ENCODE measurements at regions not wholly inside any gene's neighbourhood (a gene's known extent, or its start where the extent isn't known, plus 50 kb on each side); places are given as distances from the start of the nearest gene placed in this dataset.
"Not testable (repeated sequence)": the region's sequence is repeated elsewhere in the genome, so short reads cannot be mapped to it uniquely, and the experiment has no call there.

DNA sequence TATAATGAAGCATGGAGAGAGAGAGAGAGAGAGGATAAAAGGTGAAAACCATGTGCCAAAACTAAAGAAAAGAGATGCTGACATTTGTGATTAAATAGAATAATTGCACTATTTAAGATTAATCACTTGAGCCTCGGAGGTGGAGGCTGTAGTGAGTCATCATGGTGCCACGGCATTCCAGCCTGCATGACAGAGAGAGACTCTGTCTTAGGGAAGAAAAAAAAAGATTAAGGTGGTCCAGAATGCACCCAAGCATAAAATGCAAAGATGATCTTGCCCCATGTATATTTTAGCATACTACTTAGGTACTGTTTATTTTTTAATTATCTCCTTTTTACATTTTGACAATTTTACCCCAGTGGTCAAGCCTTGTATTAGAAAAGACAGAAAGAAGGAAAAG is 742.5 kb downstream of the SPATA31A1 start:
- DNase-seq (ENCODE audit: low read depth, low spot score) = not testable (repeated sequence)

DNA sequence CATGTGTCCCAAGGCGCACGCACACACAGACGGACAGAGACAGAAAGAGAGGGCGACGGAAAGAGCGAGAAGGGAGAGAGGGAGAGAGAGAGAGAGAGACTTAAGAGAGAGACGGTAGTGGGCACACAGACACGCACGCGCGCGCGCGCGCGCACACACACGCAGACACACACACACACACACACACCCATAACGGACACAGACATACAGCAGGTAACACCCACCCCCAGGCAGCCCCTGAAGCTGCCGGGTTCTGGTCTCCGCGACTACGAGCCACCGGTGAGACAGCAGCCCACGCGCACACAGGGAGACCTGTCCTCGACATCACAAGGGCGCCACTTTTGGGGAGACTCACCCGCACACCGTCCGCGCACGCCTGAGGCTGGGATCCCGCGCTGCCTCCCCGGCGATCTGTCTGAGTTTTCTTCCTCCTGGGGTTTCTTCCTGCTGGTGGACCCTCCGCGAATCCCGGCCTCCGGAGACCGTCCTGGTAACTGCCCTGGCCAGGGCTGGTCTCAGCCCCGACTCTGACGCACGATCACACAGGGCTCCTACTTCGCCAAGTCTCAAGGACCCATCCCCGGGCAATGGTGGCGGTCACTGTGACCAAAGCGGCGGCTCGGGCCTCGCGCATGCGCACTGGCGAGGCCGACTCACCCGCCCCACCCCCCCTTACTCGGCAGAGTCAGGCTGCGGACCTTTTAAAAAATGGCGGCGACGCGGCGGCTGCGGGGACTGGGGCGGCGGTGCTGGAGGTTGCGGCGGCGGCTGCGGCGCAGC is 750.7 kb downstream of the SPATA31A1 start:
- DNase-seq (ENCODE audit: low read depth, low spot score) = peak; percentile 0

DNA sequence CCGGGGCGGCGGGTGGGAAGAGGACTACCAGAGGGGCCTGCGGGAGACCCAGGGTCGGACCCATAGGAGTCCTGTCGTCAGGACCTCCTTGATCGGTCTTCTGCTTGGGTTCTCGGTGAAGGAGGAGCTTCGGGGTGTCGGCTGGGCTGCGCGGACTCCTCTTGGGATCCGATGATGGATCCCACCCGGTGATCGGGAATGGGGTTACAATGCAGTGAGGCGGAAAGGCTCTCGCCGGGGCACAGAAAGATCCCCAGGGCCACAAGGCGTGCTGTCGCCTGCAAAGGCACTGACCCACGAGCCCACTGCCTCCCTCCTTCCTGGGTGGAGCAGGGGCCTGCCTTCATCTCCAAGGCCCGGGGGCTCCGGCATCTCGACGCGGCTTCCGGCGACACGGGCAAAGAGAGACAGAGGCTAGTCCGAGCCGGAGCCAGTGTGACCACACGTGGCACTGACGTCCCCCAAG is 751.3 kb downstream of the SPATA31A1 start:
- DNase-seq (ENCODE audit: low read depth, low spot score) = not testable (repeated sequence)

DNA sequence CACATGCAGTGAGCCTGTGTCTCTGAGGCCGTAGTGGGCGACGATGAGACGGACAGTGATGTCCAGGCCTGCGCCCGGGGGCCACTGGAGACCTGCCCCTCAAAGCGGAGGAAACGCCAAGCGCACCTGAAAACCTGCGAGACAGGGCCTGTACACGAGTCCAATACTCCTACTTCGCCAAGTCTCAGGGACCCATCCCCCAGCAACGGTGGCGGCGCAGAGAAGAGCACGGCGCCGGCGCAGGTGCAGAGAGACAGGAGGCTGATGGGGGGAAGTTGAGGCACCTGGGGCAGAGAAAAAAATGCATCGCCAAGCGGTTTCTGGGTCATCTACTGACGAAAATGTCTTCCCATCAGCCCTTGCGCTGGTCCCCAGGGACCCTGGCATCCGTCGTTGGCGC is 751.8 kb downstream of the SPATA31A1 start:
- DNase-seq (ENCODE audit: low read depth, low spot score) = not testable (repeated sequence)

DNA sequence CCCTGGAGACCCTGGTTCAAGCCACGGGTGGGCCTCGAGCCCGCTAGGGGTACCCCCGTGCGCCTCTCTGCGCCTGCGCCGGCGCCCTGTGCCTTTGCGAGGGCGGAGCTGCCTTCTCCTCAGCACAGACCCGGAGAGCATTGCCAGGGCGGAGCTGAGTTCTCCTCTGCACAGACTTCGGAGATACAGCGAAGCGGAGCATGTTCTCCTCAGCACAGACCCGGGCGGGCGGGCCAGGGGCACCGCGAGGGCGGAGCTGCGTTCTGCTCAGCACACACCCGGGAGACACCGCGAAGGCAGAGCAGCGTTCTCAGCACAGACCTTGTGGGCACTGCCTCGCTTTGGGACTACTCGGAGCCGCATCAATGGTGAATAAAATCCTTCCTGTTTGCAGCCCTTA is 753.0 kb downstream of the SPATA31A1 start:
- not testable (repeated sequence) for DNase-seq (ENCODE audit: low read depth, low spot score)

DNA sequence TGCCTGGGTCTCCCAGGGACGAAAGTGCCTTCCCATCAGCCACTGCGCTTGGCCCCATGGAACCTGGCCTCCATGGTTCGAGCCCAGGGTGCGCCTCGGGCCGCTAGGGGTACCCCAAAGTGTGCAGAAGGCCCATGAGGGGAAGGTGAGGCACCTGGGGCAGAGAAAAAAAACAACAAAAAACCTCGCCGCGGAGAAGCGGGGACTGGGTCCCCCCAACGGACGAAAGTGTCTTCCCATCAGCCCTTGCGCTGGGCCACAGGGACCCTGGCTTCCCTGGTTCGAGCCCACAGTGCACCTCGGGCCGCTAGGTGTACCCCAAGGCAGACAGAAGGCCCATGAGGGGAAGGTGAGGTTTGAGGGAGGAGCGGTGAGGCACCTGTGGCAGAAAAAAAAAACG is 755.3 kb downstream of the SPATA31A1 start:
- DNase-seq (ENCODE audit: low read depth, low spot score) = not testable (repeated sequence)

DNA sequence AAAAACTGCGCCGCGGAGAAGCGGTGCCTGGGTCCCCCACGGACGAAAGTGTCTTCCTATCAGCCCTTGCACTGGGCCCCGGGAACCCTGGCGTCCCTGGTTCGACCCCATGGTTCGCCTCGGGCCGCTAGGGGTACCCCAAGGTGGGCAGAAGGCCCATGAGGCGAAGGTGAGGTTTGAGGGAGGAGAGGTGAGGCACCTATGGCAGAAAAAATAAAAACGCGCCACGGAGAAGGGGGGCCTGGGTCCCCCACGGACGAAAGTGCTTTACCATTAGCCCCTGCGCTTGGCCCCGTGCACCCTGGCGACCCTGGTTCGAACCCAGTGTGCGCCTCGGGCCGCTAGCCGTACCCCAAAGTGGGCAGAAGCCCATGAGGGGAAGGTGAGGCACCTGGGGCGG is 756.1 kb downstream of the SPATA31A1 start:
- not testable (repeated sequence) for DNase-seq (ENCODE audit: low read depth, low spot score)

DNA sequence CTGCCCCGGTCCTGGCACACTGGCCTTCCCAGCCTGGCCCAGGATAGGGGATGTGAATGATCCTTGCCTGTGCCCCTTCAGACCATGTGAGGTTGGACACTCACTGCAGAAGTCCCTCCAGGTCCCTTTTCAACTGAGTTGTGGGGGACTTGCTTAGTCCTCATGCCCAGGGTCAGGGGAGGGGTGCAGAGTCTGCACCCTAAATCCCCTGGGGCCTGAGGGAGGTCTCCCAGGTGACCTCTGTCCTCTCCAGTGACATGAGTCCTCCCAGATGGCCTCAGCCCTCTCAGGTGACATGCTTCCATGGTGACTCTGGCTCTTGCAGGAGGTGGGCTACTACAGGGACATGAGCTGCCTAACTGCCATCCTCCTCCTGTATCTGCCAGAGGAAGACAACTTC is 775.1 kb downstream of the SPATA31A1 start:
- DNase-seq (ENCODE audit: low read depth, low spot score) = not testable (repeated sequence)

DNA sequence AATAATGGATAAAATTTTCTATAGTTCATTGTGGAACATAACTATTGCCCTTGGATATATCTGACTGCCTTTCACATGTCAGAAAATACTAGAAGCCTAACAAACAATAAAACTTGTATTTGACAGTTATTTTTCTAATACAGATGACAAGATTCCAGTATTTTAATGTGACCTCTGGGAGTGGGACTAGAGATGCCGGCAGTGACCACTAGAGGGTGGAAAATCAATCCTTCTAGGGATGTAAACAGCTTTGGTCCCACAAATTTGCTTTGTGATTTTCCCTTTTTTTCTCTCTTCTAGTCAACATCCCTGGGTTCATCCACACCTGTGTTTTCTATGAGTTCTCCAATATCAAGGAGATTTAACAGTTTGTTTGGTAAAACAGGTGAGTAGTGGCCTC is 813.7 kb downstream of the SPATA31A1 start:
- DNase-seq (ENCODE audit: low read depth, low spot score) = not testable (repeated sequence)

DNA sequence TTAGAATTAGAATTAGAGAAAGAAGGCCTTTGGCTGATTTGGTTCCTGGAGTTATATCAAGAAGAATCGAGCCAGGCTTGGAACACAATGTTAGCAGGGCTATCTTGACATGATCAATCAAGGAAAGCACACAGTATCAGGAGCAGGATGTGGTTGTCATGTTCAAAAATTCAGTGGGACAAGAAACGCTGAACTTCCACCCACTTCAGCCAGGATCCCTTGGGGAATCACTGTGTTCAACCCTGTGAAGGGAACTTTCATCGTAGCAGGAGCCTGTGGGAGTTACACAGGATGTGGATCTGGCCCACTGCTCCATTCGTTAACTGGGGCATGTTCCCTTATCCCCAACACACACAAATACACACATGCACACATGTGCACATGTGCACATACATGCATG is 817.8 kb downstream of the SPATA31A1 start:
- DNase-seq (ENCODE audit: low read depth, low spot score) = not testable (repeated sequence)

DNA sequence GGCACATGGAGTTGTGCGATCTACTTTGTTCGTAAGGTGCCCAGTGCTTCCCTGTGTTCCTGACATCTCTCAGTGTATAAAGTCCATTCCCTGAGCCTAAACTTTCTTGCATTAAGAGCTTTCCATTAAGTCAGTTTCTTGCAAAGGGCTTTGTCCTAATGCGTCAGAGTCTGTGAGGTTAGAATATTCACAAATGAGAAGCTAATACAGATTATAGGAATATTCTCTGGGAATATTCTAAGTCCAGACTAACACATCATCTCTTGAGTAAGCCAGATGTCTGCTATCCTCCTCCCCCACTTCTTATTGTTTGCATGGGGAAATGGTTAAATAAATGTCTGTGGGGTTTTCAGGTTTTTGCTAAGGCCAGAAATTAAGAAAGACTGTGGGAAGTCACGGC is 818.6 kb downstream of the SPATA31A1 start:
- DNase-seq (ENCODE audit: low read depth, low spot score) = not testable (repeated sequence)

DNA sequence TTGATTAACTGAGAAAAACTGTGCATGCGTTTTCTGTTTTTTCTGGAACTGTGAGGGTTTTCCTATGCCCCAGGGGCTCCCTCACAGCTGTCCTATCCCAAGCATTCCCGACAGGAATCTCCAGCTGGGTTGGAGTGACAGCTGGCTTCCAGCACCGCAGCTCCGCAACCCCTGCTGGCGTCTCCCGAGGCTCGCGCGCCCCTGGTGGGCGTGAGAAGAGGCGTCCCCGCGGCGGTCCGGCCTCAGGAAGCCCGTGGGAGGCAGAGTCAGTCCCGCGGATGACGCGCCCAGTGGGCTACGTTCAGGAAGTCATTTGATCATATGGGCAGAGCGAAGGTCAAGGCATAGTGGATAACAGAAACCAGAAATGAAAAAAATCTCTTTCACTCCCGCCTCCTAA is 821.9 kb downstream of the SPATA31A1 start:
- DNase-seq (ENCODE audit: low read depth, low spot score) = peak; percentile 58

DNA sequence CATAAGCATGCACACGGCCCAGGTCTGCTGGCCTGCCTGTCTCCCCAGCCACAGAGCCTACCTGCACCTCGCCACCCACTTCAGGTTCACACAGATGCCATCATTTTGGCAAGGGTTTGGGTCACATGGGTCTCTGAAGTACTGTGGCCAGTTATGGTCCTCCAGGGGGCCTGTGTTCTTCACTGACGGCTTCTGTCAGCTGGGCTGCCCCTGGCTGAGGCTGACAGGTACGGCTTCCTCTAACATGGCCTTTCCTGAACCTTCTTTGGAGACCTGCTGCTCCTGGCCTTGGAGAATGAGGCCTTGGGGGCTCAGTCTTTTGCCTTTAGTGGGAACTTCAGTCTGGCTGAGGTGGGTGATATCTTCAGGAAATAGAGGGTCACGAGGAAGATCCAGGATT is 835.9 kb downstream of the SPATA31A1 start:
- not testable (repeated sequence) for DNase-seq (ENCODE audit: low read depth, low spot score)

DNA sequence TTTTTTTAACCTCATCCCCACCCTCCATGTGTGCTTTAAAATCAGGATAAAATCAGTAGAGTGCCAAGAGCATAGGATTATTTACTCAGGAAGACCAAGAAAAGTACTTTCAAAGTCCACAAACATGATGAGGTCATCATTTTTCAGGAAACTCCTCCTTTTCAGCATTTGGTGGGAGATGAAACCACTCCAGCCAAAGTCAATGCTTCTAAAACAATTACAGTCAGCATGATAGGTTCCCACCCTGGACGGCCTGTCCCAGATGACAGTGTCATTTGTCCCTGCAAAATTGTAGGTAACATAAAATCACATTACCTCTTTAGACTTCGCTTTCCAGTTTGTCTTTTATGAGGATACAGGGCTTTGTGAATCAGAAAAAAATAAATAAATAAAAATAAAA is 836.7 kb downstream of the SPATA31A1 start:
- DNase-seq (ENCODE audit: low read depth, low spot score) = not testable (repeated sequence)

DNA sequence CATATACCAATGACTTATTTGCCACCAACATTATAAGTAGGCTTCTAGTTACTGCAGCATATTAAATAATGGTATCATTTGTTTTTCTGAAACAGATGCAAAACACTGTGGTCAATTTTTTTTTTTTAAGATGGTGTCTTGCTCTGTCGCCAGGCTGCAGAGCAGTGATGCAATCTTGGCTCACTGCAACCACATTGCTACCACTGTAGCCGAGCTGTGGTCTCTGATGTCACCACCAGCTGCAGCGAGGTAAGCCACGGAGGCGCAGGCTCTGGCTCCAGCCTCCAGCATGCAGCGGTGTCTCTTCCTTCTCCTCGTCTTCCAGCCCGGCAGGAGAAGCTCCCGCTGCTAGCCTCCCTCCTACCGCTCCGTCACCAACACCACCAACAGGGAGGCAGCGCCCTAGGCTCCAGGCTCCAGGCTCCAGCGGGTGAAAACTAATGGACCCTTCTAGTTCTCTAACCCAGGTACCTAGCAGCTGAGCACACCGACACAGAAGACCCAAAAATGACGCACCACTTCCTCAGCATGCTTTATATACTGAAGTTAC is 840.8 kb downstream of the SPATA31A1 start:
- not testable (repeated sequence) for DNase-seq (ENCODE audit: low read depth, low spot score)

DNA sequence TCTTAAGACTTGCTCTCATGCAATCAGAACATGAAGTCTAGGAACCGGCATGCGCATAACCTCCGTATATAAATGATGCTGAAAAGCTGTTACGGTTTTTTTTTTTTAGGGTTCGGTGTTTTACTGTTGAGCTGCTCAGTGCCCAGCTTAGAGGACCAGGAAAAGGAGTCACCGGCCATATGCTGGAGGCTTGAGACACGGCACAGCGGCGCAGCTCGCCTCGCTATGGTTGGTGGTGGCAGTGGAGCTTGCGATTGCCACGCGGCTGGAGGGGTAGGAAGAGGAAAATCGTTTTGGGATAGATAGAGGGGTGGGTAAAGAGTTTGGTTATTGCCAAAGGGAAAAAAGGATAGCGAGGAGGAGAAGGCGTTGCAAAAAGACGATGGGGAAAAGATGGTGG is 841.3 kb downstream of the SPATA31A1 start:
- DNase-seq (ENCODE audit: low read depth, low spot score) = not testable (repeated sequence)

DNA sequence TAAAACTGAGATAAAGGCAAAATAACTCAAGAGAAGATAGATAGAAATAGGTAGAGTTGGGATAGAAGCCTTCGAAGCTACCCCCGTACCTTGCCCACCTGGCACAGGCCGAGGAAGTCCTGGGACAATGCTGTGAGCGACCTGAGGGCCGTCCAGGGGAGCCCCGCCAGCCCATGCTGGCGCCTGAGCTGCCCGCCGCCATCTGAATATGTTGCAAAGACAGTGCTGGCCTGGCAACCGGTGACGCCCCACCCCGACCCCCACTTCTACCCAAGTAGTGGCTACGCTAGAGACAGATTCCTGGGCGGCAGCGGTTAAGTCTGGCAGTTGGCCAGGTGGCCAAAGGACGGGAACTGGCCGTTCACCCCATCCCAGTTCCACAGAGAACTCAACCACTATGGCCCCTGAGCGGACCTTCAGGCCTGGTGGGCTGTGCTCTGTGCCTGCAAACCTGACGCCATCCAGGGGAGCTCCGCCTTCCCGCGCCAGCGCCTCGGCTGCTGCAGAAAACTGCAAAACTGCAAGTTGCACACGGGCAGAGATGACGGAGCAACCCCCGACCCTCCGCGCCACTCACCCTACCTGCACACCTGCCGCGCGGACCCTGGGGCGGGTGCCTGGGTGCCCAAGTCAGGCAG is 866.2 kb downstream of the SPATA31A1 start:
- DNase-seq (ENCODE audit: low read depth, low spot score) = not testable (repeated sequence)

DNA sequence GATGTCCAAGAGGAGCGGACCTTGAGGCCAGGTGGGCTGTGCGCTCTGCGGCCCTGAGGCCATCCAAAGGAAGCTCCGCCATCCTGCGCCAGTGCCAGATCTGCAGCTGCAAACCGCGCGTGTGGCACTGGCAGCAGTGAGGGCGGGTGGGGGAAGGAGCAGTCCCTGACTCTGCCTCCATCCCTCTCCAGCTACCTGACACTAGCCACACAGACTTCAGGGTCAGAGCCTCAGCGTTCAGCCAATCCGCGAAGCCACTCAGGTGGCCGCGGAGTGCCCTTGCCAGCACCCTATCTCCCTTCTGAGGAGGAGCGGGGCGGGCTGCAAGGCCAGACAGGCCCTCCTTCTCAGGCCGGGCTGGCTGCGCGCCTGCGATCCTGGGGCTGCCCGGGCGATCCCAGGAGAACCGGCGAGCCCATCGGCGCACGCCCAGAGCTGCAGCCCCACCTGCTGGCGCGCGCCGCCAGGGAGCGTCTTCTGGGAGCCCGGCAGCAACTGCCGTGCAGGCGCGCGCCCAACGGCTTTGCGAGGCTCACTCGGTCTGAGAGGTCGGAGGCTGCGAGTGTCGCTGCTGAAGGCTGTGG is 867.2 kb downstream of the SPATA31A1 start:
- not testable (repeated sequence) for DNase-seq (ENCODE audit: low read depth, low spot score)

DNA sequence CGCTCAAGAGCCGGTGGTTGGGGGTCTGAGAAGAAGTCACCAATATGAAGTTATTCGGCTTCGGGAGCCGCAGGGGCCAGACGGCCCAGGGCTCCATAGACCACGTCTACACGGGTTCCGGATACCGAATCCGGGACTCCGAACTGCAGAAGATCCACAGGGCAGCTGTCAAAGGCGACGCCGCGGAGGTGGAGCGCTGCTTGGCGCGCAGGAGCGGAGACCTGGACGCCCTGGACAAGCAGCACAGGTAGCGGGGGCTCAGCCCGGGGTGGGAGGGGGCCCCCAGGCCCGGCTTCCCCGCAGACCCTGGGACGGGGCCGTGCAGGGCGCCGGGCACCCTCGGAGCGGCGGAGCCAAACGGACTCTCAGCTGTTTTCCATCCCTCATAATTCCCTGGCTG is 867.9 kb downstream of the SPATA31A1 start:
- DNase-seq (ENCODE audit: low read depth, low spot score) = not testable (repeated sequence)
